Skin epidermis (tissue), 12 donors: ENCODE measurements at regions not wholly inside any gene's neighbourhood (a gene's known extent, or its start where the extent isn't known, plus 50 kb on each side); places are given as distances from the start of the nearest gene placed in this dataset.
A peak's percentile ranks its signal among the peaks of the same experiment; 100 is the strongest.

ENCODE experiments used
- H3K27ac ChIP-seq, 21 experiments: fragments of 200-600 bp; sonication (generic) in 11 of 21; one replicate each; pipeline ENCODE4 v1.5.0; 2020; ENCODE audit warnings: mild to moderate bottlenecking in 3 of 21, inconsistent platforms in 2 of 21, moderate library complexity in 2 of 21
- H3K4me3 ChIP-seq, 7 experiments: fragments of 200-600 bp; sonication (generic) in 2 of 7; one replicate each; pipeline ENCODE4 v1.5.0; 2020; ENCODE audit warnings: inconsistent platforms in 2 of 7, mild to moderate bottlenecking in 2 of 7, moderate library complexity in 1 of 7

DNA sequence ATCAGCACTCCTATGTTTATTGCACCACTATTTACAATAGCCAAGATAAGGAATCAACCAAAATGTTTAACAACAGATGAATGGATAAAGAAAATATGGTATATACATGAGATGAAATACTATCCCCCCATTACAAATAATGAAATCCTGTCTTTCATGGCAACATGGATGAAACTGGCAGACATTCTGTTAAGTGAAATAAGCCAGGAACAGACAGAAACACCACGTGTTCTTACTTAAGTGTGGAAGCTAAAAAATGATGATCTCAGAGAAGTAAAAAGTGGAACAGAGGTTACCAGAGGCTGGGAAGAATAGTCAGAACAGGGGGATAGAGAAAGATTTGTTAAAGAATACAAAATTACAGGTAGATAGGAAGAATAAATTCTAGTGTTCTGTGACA is 113.7 kb upstream of the MDM1 start:
- Histone ChIP-seq H3K4me3 (no peak overlapping the region), H3K27ac (peak overlapping the region in 1 of 21 experiments; percentile 46)

DNA sequence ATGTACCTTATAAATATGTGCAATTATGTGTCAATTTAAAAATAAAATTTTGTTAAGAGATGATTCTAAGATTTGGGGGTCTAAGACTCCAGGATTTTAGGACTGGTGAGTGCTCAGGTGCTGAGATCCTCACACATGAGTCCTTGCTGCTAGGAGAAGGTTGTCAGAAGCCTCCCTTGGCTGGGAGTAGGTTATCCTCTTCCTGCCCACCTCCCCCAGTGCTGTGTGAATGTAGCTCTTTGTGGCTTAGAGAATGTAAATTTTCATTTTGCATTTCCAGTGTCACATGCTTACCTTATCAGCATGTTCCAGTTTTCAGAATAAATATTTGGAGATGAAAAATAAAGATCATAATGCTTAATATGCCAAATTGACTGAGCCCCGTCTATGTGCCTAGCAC is 114.2 kb upstream of the MDM1 start:
- Histone ChIP-seq H3K4me3 (no peak overlapping the region), H3K27ac (peak overlapping the region in 1 of 21 experiments; percentile 1)

DNA sequence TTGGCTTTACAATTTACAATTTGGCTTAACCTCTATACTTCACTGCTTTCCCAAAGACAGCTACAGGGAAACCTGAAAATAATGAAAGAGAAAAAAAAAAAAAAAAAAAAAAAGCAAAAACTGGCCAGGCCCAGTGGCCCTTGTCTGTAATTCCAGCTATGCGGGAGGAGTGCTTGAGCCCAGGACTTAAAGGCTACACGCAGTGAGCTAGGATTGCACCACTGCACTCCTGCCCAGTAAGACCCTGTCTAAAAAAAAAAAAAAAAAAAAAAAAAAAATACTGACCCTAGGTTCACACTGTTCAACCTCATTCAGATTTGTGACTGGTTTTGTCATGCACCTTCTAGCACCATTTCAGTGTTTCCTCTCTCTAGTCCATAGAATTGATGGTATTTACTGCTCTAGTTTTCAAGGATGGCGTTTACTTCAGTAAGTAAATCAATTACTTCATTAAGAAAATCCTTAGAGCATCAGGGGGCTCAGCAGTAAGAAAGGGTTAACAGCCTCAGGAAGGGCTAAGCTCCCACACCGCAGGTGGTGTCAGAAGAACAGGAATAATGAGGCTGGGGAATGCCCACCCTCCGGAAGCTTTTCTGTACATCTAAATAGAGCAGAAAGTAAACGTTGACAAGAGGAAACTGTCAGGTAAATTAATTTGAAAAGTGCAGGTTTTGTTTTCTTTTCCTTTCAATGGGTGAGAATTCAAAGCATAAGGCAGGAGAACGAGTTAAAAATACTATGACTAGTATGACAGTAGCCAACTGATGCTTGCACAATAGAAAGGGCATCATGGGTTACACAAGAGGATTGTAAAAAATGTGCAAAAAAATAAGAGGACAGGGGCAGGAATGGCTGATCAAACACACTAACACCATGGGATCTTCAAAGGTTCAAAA is 115.0 kb upstream of the MDM1 start:
- Histone ChIP-seq H3K4me3 (no peak overlapping the region), H3K27ac (peak overlapping the region in 1 of 21 experiments; percentile 51)

DNA sequence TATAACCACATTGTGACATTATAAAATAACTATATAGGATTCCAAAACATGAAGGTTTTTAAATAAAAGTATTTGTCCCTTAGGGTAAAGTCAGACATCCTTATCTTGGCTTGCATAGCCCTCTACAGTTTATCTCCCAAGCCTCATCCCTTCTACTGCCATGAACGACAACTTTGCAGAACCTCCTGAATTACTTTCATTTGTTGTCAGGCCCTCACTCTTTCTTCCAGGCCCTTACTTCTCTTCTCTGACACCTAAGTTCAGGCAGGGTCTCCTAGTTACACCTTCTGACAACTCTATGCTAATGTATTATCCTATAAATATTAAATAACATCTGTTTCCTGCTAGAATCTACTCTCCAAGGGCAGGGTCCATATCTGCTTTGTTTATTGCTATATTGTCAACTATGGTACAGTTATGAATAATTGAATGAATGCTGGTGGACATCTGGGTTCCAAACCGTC is 115.7 kb upstream of the MDM1 start:
- peak overlapping the region in 1 of 21 experiments; percentile 51 for H3K27ac ChIP-seq
- no peak overlapping the region for H3K4me3 ChIP-seq

DNA sequence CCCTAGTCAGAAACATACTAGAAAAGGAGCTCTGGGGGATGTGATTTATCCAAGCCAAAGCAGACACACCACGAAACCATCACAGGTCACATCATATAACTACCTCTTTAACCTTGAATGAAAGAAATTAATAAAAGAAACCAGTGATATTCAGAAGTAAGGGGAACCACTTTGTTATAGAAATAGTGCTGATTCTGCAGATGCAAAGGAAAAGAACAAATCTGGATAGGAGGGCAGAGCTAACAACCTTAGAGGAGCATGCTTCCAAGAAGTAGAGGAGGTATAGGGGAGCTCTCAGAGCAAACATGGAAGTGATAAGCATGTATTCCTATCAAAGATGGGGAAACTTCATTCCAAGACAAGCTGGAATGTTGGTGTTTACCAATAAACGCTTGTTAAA is 117.0 kb upstream of the MDM1 start:
- peak overlapping the region in 1 of 21 experiments; percentile 61 for H3K27ac ChIP-seq
- H3K4me3 ChIP-seq = no peak overlapping the region

DNA sequence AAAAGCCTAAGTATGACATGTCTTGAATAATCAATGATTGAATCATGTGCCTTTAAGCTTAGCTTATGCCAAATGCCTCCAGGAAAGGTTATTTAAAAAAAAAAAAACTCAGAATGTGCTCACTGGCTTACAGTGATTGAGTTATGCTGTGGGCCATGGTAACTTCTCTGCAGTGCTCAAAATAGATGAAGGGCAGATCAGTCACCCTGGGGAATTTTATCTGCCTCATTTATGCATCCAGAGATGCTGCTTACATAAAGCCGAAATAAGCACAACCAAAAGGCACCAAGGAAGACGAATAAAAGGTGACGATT is 118.7 kb upstream of the MDM1 start:
- Histone ChIP-seq H3K27ac (peak overlapping the region in 20 of 21 experiments; percentile 2 to 85 (median 56)), H3K4me3 (no peak overlapping the region)

DNA sequence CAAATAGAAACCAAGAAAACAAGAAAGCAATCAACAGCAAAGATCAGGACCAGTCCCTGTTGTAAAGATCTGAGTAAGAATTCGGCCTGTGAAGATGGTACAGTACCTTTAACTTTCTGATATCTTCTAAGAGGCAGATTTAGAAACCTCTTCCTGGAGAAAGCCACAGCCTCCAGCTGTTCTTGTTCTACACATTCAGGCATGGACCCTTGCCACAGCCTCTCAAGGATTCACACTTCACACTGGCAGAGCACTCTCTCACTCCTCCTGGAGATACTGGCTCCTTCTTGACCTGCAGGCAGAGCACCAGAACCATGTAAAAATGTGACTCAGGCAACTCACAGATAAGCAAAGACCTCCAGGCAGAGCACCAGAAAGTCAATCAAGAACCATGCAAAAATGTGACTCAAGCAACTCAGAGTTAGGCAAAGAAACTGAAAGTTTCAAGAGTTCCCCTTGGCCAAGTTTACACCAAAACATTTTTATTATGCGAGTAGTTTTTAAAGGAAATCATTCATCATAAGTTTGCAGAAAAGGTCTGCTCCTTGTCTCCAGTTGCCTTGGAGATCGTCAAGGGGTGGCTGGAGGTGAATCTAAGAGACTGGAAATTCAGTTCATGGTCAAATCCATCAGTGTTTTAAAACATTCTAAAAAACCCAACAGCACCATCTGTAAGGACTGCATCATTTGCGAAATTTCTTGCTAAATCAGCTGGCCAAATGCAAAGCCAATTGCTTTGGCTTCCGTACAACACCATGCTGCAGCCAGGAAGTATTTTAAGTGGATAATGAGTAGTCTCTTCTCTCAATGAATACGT is 119.3 kb upstream of the MDM1 start:
- Histone ChIP-seq H3K27ac (peak overlapping the region in 19 of 21 experiments; percentile 2 to 85 (median 56)), H3K4me3 (no peak overlapping the region)

DNA sequence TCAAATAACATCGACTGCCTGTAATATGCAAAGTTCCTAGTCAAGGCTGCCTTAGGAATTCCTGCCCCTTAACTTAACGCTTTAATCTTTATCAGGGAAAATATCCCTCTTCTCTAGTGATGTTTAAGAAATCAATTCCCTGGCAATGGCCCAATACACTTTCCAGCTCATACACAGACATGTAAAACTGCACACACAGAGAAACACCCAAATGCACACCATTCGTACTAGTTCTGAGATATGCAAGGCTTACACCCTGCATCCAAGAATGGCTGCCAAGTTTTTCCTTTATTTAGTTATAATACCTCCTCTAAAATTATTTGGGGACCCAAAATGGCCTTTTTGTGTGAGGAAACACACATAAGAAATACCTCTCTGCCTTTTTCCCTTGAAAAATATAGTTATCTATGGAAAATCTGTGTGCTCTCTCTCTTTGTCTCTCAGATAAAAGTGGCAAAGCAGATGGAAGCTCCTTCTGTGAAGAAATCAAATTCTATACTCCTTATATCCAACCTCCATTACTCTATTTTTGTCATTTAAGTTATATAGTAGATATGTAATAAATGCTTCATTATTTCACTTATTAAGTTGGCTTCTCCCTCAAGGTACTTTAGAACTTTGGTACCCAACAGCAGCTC is 120.0 kb upstream of the MDM1 start:
- H3K4me3 ChIP-seq = no peak overlapping the region
- peak overlapping the region in 12 of 21 experiments; percentile 2 to 85 (median 63) for H3K27ac ChIP-seq

DNA sequence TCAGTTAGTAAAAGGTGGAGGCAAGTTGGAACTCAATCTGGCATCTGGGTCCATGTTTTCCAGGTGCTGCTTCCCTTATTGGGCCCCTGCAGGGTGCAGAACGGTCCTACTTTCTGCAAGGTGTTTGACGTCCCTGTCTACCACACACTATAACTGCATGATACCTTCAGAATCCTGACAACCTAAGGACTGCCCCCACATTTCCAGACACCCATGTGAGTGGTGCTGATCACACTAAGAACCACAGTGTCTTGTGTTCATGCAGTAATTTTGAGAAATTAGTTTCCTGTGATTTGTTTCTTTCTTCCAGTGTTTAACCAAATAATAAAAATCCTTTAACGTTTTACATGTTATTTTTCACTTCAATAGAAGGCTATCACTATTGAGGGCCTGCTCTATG is 121.1 kb upstream of the MDM1 start:
- Histone ChIP-seq H3K27ac (peak overlapping the region in 1 of 21 experiments; percentile 85), H3K4me3 (no peak overlapping the region)

DNA sequence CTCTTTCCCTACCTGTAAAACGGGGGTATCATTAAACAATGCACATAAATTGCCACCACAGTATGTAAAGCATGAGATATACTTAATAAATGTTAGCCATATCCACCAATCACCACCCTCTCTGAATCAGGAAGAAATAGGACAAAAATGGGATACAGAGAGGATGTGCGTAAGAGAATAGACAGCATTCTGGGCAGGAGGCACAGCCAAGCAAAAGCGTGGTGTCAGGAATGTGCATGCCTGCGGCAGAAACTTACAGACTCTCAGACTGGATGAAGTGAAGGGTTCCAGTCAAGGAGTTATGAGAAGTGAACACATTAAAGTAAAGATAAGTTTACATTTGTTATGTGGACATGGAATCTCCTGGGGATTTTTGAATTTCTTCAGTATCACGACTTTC is 121.7 kb upstream of the MDM1 start:
- Histone ChIP-seq H3K27ac (peak overlapping the region in 1 of 21 experiments; percentile 55), H3K4me3 (no peak overlapping the region)

DNA sequence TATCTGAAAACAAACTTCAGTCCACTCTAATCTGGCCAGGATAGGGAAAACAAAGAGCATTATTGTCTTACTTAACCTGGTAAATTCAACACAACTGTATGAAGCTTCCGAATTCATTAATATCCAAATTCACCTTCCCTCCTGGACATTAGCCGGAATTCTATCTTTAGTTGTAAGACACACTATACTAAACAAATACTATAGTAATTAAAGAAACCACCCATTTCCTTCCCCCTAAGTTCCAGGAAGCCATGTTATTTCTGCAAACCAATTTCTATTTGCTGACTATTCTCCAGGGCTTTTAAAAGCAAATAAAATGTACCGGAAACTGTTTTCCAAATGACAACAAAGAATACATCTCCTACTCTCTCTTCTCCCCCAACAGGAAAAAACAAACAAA is 122.7 kb upstream of the MDM1 start:
- H3K27ac ChIP-seq = peak overlapping the region in 4 of 21 experiments; percentile 20 to 67 (median 43)
- no peak overlapping the region for H3K4me3 ChIP-seq

DNA sequence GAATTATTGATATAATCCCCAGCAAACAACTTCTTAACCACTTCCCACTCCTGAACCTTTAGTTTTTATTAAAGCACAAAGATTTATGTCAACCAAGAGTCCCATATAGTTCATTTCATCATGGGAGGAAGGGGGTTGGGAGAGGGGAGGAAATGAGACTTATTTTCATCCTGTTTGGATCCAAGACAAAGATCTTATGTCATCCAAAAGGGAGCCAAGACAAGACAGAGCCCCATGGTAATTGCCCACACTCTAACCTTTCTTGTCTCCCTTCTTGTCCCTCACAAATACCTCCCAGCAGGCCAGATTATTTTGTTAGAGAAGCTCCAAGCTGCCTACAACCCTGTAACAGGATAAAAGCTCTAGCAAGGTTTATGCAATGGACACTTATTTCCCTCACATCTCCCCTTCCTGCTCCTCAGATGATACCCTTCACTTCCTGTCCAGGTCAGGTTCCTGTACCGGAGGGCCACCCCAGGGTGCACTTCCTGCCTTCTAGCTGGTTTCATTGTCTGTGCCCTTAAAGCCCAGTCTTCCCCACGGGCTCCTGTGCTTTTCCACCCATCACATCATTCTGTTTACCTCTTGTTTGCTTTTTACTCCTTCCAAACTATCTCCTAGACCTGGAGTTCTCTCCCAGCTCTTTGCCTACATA is 123.7 kb upstream of the MDM1 start:
- no peak overlapping the region for H3K4me3 ChIP-seq
- peak overlapping the region in 6 of 21 experiments; percentile 16 to 69 (median 44) for H3K27ac ChIP-seq

DNA sequence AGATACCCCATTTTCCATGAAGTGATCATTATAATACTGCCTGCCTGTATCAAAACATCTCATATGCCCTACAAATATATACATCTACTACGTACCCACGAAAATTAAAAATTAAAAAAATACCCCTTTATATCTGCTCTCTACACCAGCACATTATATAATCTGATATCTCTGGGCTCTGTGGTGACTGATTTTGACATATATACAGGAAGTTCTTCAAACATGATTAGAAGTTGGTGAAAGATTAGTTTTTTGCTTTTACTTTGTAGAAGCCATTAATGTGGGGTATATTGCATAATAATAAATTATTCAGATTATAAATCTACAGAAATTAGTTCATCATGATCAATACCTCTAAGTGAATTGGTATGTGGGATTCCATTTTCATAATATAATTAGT is 126.7 kb upstream of the MDM1 start:
- no peak overlapping the region for H3K4me3 ChIP-seq

DNA sequence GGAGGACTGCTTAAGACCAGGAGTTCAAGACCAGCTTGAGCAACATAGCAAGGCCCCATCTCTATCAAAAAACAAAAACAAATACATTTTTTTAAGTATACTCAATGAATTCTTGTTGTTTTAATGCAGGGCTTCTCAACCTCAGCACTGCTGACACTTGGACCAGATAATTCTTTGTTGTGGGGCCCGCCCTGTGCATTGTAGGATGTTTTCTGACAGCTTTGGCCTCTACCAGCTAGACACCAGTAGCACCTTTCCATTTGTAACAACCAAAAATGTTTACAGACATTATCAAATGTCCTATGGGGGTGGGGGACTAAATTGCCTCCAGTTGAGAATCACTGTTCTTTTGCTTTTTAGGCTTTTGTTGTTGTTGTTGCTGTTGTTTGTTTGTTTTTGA is 128.1 kb upstream of the MDM1 start:
- Histone ChIP-seq H3K27ac (no peak overlapping the region), H3K4me3 (no peak overlapping the region)

More for the DNA sequence above, 126.7 kb upstream of the MDM1 start:
- no peak overlapping the region for H3K27ac ChIP-seq

DNA sequence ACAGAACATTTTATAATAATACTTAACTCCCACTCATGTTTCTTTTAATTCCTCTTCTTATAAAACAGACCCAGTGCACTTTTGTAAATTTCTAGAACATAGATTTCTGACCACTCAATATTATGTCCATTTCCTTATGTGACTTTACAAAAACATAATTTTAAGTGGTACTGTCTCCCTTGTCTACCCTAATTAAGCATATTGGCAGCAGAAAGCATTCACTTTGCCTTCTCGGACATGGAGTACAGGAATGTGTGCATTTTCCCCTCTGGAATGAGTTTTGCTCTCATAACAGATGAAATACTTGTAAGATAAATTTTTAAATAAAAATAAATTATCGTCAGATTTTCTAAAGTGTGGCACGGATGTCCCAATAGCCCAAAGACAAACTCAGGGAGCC is 129.5 kb upstream of the MDM1 start:
- no peak overlapping the region for H3K4me3 ChIP-seq
- no peak overlapping the region for H3K27ac ChIP-seq

DNA sequence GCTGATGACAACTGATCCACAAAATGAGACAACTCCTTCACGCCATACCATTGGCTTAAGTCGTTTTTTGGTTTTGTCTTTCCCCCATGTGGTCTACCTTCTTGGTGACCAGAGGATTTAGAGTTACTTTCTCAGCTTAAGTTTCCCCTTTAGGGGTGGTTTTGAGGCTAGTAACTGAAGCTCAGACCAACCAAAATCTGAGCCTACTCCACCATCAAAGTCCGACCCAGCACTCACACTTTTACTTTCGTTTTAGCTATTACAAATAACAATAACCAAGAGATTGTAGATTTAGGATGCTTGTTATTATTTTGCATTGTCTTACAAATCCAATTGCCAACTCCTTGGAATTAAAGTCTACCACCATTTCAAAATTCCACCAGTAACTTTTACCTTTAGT is 130.6 kb upstream of the MDM1 start:
- peak overlapping the region in 2 of 21 experiments; percentile 55 to 73 for H3K27ac ChIP-seq

DNA sequence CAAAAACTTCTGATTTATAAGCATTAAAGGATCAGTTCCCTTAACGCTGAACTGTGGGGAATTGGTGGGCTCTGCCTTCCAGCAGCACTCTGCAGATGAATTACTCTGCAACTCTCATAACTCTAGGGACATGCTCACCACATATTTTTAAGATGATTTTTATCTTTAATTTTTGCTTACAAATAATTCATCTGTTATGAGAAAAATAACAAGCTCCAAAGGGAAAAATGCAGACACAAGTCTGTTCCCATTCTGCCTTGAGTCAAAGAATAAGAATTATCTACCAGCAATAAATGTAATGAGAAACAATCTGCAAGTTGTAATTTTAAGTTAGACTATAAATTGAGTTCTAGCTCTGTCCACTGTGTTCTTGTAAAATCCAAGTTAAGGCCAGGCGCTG is 133.1 kb upstream of the MDM1 start:
- no peak overlapping the region for H3K4me3 ChIP-seq
- peak overlapping the region in 3 of 21 experiments; percentile 7 to 30 (median 13) for H3K27ac ChIP-seq

More for the DNA sequence above, 130.6 kb upstream of the MDM1 start:
- no peak overlapping the region for H3K4me3 ChIP-seq

DNA sequence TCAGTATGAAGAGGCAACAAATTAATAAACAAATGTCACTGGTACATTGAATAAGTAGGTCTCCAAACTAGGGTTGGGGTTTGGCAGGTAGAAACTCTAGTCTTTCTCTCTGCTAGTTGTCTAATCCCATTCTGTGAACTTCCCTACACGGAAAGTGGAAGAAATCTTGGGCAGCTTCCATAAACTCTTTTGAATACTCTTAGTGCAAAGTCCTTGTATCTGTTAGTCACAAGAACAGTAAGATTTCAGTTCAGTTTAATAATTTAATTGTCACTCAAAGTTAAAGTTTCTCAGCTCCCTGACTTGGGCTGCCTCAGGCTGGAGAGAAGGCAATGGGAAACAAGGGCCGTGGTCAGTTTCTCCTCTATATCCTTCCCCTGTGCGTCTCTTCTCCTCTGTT is 135.4 kb upstream of the MDM1 start:
- H3K27ac ChIP-seq = no peak overlapping the region
- H3K4me3 ChIP-seq = no peak overlapping the region

DNA sequence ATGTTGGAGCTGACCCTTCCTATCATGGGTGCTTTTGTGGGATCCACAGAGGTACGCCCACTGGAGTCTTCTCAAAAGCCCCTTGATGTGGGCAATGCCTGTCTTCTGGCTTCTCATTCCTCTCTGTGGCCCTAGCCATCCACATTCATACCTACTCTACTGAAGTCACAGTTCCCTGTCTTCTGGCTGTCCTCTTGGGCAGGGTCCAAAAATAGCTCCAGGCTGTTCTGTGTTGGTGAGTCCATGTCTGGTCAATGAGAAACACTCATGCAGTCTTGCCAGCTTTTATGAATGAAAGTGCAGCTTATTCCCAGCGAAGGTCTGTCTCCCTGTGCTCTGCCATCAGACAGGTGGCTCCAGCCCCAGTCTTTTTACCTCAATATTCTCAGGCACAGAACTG is 135.9 kb upstream of the MDM1 start:
- no peak overlapping the region for H3K27ac ChIP-seq
- H3K4me3 ChIP-seq = no peak overlapping the region

DNA sequence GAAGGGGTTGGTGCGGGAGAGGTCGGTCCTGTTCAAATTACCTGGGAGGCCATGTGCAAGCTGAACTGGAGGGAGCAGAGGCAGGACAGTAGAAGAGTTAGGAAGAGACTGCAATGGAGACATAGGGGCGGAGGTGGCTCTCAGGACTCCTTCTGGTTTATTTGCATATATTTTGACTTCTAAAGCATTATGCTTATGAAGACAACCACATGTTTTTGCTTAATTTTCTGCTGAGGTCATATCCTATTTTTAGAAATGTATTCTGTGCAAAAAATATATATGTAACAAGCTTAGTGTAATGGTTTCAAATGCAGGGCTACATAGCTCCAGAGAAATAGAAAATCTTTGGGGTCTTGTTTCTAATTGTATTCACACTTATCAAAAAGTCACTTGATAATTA is 137.0 kb upstream of the MDM1 start:
- no peak overlapping the region for H3K27ac ChIP-seq
- no peak overlapping the region for H3K4me3 ChIP-seq
